ENCODE measurements at regions not wholly inside any gene's neighbourhood (a gene's known extent, or its start where the extent isn't known, plus 50 kb on each side); places are given as distances from the start of the nearest gene placed in this dataset.

DNA sequence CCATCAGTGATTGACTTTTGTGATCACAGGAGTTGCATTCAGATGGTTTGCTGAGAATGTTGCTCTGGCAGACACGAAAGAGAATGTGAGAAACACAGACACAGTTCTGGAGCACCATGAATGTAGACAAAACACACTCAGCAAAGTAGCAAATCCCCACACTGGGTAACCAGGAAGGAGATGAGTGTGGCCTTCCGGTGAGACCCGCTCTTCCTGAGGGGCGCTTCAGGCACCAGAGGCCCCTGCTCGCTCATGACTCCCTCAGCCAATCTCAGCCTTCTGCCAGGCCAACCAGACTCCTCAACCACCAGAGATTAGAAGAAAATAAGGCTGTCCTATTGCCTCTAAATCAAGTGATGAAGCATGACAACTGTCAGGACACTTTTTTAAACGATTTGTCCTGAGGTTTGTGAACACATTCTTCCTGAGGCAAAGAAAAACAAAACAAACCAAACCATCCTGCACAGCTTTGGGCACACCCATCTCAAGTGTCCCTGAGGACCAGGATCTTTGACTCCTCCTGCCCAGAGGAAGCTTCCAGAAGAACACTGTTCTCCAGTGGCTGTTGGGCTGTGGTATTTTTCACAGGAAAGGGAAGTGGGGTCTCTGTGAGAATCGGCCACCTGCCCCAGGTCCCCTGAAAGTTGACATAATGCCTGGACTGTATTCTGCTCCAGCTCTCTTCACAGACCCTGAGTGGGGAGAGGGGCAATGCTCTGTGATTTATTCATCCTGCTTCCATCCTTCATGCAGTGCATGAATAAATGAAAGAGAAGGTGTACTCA lies 152.8 kb downstream of the BCL11A start:
- no peak for DNase-seq (ENCODE audit: low spot score)

DNA sequence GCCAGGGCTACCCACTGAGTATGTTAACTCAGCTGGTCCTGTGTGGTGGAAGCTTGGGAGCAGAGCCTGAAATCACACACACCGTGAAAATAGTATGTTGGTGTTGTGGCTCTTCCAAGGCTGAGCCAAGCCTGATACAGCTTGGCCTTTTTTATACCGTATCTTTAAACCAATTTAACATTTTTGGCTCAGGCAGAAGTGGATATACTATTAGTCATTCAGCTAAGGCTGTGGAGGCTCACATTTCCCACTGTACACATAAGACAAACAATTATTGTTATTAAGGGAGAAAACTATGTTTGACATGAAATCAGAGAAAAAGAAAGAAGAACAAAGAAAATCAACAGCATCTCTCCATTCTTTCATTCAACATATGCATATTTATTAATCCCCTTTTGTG lies 159.0 kb downstream of the BCL11A start:
- DNase-seq (ENCODE audit: low spot score): no peak

DNA sequence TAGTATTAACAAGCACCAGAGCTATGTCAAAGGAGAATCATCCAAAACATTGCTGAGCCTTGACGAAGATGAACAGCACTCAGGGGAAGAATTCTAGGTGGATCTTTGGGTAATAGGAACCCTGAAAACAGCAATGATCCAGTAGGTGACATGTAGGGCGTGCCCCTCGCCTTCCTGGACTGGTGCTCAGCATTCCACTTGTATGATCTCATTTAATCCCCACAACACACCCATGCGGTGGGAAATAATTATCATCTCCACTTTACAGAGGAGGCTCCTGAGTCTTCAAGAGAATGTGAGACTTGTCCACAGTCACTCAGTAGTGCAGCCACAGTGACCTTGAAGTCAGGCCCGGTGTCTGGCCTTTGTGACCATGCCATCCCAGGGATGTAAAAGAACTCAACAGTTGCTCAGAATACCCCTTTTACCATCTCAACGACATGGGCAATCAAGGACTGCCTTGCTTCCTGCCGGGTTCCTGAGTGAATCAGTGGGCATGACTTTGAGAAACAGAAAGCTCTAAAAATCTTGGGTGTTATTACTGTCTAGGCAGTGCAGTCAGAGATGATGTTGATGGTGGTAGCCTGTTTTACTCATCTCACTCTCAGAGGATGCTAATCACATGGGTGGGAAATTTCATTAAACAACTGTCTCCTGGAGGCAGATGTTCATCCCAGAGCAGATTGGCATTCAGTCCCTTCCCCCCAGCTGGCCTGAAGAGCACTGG lies 161.6 kb downstream of the BCL11A start:
- peak; percentile 52 for DNase-seq (ENCODE audit: low spot score)

DNA sequence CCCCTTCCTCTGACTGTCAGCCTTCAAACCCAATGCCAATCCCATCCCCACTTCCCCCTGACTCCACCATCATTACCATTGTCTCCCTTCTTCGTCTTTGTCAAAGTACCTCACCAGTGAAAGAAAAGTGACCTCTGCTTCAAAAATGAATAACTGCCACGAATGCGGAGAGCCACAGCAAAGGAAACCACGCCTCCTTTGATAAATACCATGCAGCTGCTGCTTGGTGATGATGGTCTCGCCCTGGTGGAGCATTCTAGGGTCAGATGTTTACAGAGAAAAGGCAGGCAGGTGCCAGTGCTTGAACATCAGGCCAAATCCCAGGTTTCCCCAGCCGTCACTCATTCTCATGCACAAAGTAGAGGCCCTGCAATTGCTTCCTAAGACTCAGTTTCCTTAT lies 162.2 kb downstream of the BCL11A start:
- DNase-seq (ENCODE audit: low spot score): peak; percentile 58

DNA sequence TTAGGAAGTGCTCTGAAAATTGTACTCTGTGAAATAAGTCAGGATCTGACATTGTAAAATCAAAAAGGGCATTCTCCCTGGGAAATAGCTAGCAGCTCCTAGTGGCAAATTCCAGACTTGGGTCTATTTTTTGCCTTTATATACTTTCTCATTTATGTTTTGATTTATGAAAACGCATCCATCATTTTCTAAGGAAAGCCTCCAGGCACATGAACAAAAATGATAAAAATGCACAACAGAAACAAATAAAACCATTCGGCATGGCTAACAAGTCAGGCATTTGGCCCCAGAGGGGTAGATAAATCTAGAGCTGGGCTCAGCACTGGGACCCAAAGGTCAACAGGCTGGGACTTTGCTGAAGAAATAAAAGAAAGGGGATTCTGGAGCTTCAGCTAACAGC lies 167.0 kb downstream of the BCL11A start:
- DNase-seq (ENCODE audit: low spot score): no peak

DNA sequence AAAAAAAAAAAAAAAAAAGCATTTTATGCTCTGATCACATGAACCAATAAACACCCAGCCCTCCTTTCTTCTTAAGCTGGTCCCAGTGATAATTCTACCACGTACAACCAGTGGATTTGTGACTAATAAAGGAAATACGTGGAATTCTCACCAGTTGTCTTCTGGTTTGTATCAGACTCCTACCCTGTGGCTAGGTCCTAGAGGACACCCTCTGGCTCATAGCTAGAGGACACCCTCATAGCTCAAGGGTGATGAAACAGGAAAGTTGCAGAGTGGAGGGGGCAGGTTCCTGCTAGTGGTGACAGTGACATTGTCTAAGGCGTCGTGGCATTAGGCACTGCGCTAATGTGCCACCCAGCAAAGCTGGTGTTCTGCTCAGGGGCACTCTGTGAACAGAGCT lies 167.8 kb downstream of the BCL11A start:
- no peak for DNase-seq (ENCODE audit: low spot score)

DNA sequence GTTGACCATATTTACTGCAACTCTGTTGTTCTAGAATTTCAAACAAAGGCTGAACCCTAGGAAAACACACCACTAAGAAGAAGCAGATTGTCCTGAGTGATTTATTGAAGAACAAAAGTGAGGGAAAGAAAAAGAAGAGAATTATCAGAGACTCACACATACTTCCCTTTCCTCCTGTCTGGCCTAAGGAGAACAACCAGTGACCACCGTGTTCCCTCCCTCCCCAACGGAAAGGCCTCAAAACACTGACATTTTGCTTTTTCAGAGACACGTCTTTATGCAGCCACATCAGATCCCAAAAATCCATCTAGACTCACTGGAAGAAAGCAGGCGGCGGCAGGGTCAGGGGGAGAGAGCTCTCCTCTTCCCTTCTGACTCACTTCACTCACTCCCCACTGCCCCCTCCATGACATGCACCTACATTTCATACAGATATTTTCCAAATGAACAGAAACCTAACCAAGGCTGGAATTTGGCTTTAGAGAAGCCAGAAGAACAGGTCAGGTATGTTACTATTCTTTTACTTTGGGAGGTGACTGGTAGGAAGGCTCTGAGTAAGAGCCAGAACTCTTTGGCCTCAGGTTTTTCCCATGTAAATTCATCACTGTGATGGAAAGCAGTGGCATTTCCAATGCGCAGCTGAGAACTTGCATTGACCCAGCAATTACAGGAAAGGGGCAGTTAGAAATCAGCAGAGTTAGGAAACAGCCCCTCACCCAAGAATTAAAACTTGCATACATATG lies 169.9 kb downstream of the BCL11A start:
- DNase-seq (ENCODE audit: low spot score): no peak

DNA sequence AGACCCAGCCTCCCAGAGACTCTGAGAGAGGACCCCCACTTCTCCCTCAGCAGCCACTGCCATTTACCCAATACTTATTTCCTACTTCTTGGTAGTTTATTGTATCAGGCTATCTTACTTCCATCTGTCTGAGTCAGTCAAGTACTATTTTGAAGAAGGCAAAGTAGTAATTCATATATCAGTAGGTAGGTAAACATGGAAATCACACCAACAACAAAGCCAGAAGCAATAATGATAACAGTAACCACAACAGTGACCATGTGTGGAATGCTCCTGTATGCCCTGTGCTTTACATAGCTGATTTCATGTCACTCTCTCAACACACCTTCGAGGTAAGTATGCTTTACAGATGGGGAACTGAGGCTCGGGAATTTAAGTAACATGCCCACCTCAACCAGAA lies 173.0 kb downstream of the BCL11A start:
- DNase-seq (ENCODE audit: low spot score): no peak

DNA sequence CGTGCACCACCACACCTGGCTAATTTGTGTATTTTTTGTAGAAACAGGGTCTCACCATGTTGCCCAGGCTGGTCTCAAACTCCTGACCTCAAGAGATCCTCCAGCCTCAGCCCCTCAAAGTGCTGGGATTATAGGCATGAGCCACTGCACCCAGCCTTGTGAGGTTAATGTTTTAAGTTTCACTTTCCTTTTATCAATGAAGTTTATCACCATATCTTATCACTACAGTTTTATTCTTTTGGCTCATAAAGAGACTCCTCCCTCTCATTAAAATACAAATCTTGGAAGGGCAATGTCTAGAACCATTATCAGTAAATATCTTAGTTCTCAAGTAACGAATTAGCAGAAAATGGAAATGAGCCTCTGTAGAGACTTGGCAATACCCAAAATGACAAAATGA lies 173.8 kb downstream of the BCL11A start:
- DNase-seq (ENCODE audit: low spot score): no peak

DNA sequence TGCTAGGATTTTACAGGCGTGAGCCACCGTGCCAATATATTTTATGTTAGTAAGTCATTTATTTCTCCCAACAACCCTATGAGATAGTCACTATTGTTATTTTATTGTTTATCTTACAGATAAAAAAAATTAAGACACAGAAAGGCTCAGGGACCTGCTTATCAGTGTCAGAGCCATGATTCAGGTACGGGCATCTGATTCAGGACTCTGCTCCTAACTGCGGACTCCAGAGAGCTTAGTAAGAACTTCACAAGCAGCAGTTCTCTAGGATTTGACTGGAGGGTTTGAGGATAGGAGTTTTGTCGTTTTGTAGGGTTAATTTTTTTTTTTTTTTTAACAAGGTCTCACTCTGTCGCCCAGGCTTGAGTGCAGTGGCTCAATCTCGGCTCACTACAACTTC lies 174.2 kb downstream of the BCL11A start:
- no peak for DNase-seq (ENCODE audit: low spot score)

DNA sequence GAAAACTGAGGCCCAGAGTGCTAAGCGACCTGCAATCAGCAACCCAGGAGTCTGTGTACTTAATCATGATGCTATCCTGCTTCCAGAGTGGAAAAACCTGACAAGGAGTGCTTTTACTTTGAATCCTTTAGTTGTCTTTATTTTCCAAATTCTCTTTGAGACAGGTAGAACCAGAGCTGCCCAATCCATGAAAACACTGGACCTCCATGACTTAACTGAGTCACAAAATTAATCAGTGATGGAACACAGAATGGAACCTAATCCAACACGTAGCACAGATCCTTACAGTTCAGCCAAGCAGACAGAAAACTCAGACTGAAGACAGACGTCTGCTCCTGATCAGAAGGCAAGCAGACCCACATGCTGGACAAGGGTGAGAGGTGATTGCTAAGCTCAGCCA lies 175.6 kb downstream of the BCL11A start:
- DNase-seq (ENCODE audit: low spot score): no peak

DNA sequence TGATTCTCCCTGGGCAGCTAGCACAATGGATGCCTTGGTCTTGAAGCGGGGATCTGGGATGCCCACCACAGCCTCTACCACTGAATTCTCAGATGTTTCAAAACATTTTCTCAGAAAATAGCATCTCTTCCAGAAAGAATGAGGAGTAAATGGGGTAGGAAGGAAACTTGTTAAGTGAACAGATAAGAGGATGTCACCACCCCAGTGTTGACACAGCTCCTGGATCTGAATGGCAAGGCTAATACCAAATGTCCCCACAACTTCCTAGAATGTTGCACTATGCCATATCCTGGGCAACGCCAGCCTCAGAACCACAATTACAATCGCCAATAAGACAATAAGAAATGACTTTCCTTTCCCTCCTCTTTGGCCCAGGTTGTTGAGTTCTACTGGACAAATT lies 177.2 kb downstream of the BCL11A start:
- no peak for DNase-seq (ENCODE audit: low spot score)

DNA sequence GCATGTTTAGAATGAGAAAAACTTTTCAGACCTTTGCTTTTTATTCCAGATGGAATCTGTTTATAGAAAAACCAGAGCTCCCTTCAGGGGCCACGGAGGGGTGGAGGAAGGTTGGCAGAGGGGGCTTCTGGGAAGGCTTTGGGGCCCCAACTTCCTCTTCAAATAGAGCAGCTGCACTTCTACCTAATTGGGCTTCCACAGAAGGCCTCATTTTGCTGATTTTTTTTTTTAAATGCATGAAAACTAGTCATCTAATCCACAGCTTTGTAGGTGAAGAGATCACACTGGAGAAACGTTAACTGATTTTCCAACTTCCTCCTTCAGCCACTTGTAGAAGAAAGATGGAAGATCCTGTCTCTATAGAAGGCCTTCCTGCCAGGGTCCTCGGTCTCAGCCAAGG lies 181.8 kb downstream of the BCL11A start:
- no peak for DNase-seq (ENCODE audit: low spot score)

DNA sequence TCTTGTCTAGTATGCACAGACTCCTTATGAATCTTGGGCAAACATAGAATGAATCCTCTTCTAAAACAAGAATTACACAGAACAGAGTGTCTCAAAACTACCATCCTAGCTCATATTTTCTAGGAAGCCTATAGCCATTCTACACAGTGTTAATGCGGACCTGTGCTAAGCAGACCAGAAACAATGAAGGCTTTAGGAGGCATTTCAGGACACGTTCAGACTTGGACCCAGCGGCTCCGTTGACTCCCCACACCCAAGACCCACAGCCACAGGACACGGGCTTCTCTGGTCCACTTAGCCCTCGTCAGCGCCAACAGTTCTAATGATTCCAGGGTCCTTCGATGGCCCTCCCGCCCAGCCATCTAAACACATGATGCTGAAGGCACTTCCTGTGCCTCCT lies 182.2 kb downstream of the BCL11A start:
- no peak for DNase-seq (ENCODE audit: low spot score)

DNA sequence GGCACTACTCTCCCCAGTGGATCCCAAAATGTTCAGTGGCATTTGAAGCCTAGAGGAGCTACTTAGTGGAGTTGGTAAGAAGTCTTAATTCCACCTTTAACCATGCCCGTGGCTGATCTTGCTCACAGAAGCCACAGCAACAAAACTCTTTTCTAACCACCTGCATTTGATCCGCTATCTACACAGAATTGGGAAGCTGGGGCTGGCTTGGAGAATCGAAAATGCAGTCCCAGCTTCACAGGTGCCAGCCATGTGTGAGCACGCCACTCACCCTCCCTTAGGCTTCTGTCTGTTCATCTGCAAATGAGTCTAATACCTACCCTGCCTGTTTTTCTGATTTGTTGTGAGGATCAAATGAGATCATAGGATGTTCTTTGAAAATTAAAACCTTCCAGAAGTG lies 182.6 kb downstream of the BCL11A start:
- no peak for DNase-seq (ENCODE audit: low spot score)

DNA sequence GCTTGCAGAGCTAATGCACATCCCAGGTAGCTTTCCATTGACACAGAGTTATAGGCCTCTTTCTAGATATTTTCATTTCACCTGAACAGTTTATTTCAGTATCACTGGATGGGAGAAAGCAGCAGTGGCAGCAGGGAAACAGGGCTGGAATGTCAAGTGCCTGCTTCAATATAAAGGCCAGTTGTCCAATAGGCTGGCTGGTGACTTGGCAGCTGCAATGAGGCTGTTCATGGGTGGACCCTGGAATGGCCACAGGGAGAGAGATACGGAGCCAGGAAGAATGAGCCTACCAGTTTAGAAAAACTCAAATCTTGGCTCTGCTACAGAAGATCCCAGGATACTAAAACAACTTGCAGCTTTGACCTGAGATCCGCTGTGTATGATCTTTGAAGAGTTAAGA lies 185.0 kb downstream of the BCL11A start:
- no peak for DNase-seq (ENCODE audit: low spot score)

DNA sequence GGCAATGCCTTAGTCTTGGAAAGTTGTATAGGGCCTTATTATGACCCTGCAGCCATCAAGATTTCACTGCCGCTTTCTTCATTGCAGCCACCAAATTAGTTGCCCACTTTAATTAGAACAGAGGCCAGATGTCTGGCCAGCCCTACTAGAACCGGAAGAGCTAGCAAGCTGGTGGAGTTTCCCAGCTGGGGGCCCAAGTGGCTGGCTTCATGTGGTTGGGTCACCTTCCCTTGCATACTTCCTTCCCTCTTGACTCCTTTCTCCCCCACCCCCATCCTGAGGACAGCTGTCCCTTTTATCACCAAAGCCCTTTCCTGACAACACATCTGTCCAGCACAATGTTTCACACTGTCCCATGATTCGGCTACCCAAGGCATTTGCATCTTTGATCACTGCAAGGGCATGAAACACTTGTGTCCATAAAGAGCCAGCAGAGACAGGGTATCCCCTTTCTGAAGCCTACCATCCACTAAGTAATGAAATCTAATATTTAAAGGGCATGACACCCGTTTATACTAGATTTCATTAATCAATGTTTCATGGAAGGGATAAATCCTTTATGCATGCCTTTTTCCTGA lies 187.2 kb downstream of the BCL11A start:
- no peak for DNase-seq (ENCODE audit: low spot score)

DNA sequence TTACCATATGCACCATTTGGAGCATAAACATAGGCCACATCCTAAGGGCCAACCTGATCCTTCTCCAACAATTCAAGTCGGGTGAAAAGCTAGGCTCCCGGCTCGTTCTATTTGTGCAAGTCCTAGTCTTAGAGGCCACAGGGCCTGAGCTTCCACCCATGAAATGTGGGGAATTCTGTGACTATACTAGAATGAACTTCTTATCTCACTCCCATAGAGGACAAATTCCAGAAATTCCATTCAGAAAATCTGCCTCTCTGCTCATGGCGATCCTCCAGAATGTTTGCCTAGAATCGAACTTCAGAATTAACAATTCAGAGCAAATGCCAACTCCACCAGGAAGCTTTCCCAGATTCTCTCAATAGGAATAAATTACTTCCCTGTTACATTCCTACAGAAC lies 187.9 kb downstream of the BCL11A start:
- no peak for DNase-seq (ENCODE audit: low spot score)

DNA sequence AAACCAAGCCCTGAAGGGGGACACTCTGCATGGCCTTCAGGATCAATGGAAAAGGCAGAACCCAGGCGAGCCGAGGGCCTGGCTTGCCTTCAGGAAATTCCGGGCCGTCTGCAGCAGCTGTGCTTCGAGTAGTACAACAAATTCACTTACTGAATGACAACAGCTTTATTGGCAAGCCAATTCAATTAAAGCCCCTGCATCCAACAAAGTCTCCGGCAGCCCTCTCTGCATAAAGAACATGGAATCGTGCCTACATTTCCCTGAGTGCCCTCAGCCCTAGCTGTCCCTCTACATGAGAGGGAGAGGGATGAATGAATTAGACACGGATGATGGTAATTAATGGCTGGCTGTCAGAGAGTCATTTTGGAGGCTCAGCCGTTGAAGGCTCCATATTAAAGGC lies 189.0 kb downstream of the BCL11A start:
- no peak for DNase-seq (ENCODE audit: low spot score)

DNA sequence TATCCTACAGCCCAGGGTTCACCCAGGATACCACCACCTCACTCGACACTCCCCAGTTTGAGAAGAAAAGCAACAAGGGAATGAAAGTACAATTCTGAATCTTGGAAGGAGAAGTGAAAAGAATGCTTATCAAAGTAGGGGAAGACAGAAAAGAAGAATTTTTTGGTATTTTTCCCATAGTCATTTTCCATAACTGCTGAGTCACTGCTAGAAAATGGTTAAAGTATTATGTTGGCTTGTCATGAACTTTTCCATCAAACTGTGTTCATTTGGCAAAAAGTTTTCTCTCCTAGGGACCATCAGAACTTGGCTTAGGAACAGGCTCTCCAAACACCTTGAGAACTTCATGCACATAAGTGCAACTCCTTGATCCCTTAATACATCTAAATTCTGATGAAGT lies 192.0 kb downstream of the BCL11A start:
- DNase-seq (ENCODE audit: low spot score): no peak

DNA sequence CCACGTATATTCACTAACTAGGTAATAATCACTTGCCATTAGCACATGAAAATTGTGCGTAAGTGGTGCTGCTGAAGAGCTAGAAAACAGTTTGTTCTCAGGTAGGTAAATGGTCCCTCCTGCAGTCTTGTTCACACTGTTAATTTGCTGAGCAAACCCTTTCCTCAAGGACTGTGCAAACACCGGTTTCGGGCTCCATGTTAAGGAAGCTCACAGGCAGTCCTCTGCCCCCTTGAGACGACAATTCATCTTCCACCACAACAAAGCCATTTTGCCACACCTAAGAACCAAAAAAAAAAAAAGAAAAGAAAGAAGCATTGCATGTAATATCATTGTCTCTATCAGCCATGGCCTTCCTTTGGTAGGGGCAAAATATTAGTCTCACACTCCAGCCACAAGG lies 193.9 kb downstream of the BCL11A start:
- no peak for DNase-seq (ENCODE audit: low spot score)

DNA sequence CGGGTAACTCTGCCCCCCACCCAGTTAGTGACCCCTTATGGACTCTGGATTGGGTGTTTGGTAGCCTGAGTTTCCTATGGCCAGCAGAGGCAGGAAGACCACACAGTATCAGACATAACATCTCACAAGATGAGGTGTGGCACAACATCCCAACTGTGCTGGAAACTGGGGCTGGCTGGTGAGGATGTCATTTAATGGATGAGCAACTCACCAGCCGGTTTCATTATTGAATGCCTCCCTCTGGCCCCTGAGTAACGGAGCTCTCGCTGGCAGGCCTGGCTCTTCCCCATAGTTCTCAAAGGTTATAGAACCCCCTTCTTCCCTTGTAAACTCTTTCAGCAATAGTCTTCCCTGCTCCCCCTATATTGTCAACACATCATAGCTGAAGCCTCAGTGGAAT lies 195.0 kb downstream of the BCL11A start:
- no peak for DNase-seq (ENCODE audit: low spot score)

DNA sequence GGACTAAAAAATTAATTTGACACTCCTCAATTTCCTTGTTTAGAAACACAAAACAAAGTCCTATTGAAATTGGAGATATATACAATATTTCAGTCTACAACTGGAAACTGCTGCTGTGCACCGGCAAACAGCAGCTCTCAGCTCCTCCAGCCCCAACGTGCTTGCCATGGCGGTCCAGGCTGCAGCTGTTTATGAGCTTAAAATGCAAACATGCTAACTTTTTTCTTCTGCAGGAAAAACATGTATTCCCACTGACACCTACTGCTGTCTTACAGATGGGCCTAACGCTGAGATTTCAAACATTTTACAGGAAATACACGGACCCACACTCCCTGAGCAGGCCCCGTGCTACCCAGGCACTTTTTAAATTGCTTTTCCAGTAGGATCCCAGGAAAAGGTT lies 195.5 kb downstream of the BCL11A start:
- DNase-seq (ENCODE audit: low spot score): no peak
